IMR-90 (cell line): ENCODE measurements at regions not wholly inside any gene's neighbourhood (a gene's known extent, or its start where the extent isn't known, plus 50 kb on each side); places are given as distances from the start of the nearest gene placed in this dataset.

Source experiments
- CEBPB ChIP-seq: IDR thresholded peaks from 2 replicates; pipeline ENCODE4 v1.6.1; 2012; ENCODE audit warnings: low read depth, low read length, improper control_type of control experiment
- CTCF ChIP-seq: conservative IDR thresholded peaks from 2 replicates; pipeline ENCODE4 v1.5.1; 2012; ENCODE audit warnings: mild to moderate bottlenecking, low read depth, low read length, improper control_type of control experiment
- MAZ ChIP-seq: IDR thresholded peaks from 2 replicates; pipeline ENCODE4 v1.6.1; 2012; ENCODE audit warnings: low read depth, mild to moderate bottlenecking, low read length, improper control_type of control experiment, moderate library complexity, borderline replicate concordance
- MXI1 ChIP-seq: IDR thresholded peaks from 2 replicates; pipeline ENCODE4 v1.6.1; 2012; ENCODE audit warnings: low read depth, mild to moderate bottlenecking, low read length, moderate library complexity, borderline replicate concordance
- POLR2A ChIP-seq: IDR thresholded peaks from 2 replicates; pipeline ENCODE4 v1.6.1; 2012; ENCODE audit warnings: mild to moderate bottlenecking, low read depth, low read length
- RAD21 ChIP-seq: IDR thresholded peaks from 2 replicates; pipeline ENCODE4 v1.6.1; 2012; ENCODE audit warnings: low read length, improper control_type of control experiment
- RFX5 ChIP-seq: IDR thresholded peaks from 2 replicates; pipeline ENCODE4 v1.8.0; 2012; ENCODE audit warnings: low read depth, mild to moderate bottlenecking, low read length, moderate library complexity

- TF ChIP-seq POLR2A (no peak), CTCF (no peak), MXI1 (no peak), RFX5 (no peak), CEBPB (no peak), MAZ (no peak), RAD21 (no peak)
Measured at GRCh38 chr2:380772-381171, 92.9 kb upstream of the ALKAL2 start.
